Panc1 (cell line): ENCODE measurements at regions not wholly inside any gene's neighbourhood (a gene's known extent, or its start where the extent isn't known, plus 50 kb on each side); places are given as distances from the start of the nearest gene placed in this dataset.

ENCODE experiments used
- ATAC-seq: fragments of 200-7000 bp; cut with Tn5 transposase; 2 replicates; pipeline ENCODE4 v1.9.1; 2020; ENCODE audit warnings: mild to moderate bottlenecking, moderate library complexity
- BruUV-seq: library from RNA; stranded (reverse); fragments of 400-500 nt; replicated peaks from 2 replicates; lab custom pipeline; 2021; lab: Mats Ljungman, UMichigan
- CTCF ChIA-PET: fragments of 300-600 bp; sonication (Branson Sonifier 250); formaldehyde crosslinking; loops from one replicate; lab custom pipeline; 2022; ENCODE audit warnings: antibody characterized with exemption; lab: Charles Lee
- POLR2A ChIA-PET: fragments of 300-600 bp; sonication (Branson Sonifier 250); formaldehyde crosslinking; loops from one replicate; lab custom pipeline; 2022; ENCODE audit warnings: antibody characterized with exemption; lab: Charles Lee
- DNase-seq: peaks from one replicate; pipeline ENCODE4 v3.0.0-alpha.2; 2010; ENCODE audit warnings: low read depth, low spot score
- H3K27ac ChIP-seq: 2 replicates; pipeline ENCODE4 v1.5.1; 2011; ENCODE audit warnings: mild to moderate bottlenecking, low read length, inconsistent platforms
- H3K27me3 ChIP-seq: fragments of 200-500 bp; sonication (Bioruptor generic); 2 replicates; pipeline ENCODE4 v1.6.0; 2014; ENCODE audit warnings: low read length, inconsistent platforms; ENCODE audit not compliant: control insufficient read depth, insufficient read depth
- H3K36me3 ChIP-seq: fragments of 200-500 bp; sonication (Bioruptor generic); 2 replicates; pipeline ENCODE4 v1.5.1; 2014; ENCODE audit warnings: inconsistent platforms, mild to moderate bottlenecking, low read length, moderate library complexity; ENCODE audit not compliant: control insufficient read depth, insufficient read depth
- H3K4me1 ChIP-seq: 2 replicates; pipeline ENCODE4 v1.5.1; 2011; ENCODE audit warnings: inconsistent platforms, mild to moderate bottlenecking, low read length, moderate library complexity; ENCODE audit not compliant: control insufficient read depth, insufficient read depth
- H3K4me3 ChIP-seq, 2 experiments: 2 replicates each; pipeline ENCODE4 v1.5.1; 2011 to 2012; ENCODE audit warnings: low read depth in 2 of 2, low read length in 2 of 2, mild to moderate bottlenecking in 2 of 2, inconsistent platforms in 1 of 2, moderate library complexity in 1 of 2
- H3K9me3 ChIP-seq: fragments of 200-500 bp; sonication (Bioruptor generic); 2 replicates; pipeline ENCODE4 v1.5.1; 2014; ENCODE audit warnings: low read depth, mild to moderate bottlenecking, inconsistent platforms, low read length, moderate library complexity; ENCODE audit not compliant: control insufficient read depth, insufficient read depth
- POLR2AphosphoS5 ChIP-seq: IDR thresholded peaks from 2 replicates; pipeline ENCODE4 v1.6.1; 2012; ENCODE audit warnings: mild to moderate bottlenecking, low read depth, low read length, moderate library complexity
- SIN3A ChIP-seq: IDR thresholded peaks from 2 replicates; pipeline ENCODE4 v1.6.1; 2012; ENCODE audit warnings: low read depth, mild to moderate bottlenecking, low read length, moderate library complexity, borderline replicate concordance; ENCODE audit not compliant: insufficient read depth
- TCF7L2 ChIP-seq: IDR thresholded peaks from 2 replicates; pipeline ENCODE4 v1.6.1; 2011; ENCODE audit warnings: mild to moderate bottlenecking, low read depth, low read length, inconsistent platforms
- in situ Hi-C: cut with HindIII; loops from 2 replicates; pipeline ENCODE4 v1.10.0; 2016; ENCODE audit warnings: low sequenced_read_pairs, low pct_unique_long_range_greater_than_20kb
- intact Hi-C: fragments of 100-400 bp; cut with micrococcal nuclease; formaldehyde crosslinking; loops from one replicate; pipeline ENCODE4 v1.10.0; 2022; ENCODE audit not compliant: unreplicated experiment
- TF ChIP-seq, protein P1 (sequence below), 2 experiments: IDR thresholded peaks; 2 replicates each; pipeline ENCODE4 v1.6.1; 2011 to 2012; ENCODE audit warnings: low read depth in 2 of 2, control low read depth in 1 of 2, low read length in 1 of 2, mild to moderate bottlenecking in 1 of 2, moderate library complexity in 1 of 2; ENCODE audit not compliant: insufficient read depth in 1 of 2
- TF ChIP-seq, protein P2 (sequence below): fragments of 450-650 bp; IDR thresholded peaks from 2 replicates; pipeline ENCODE4 v1.5.1; 2017; ENCODE audit warnings: mild to moderate bottlenecking

DNA sequence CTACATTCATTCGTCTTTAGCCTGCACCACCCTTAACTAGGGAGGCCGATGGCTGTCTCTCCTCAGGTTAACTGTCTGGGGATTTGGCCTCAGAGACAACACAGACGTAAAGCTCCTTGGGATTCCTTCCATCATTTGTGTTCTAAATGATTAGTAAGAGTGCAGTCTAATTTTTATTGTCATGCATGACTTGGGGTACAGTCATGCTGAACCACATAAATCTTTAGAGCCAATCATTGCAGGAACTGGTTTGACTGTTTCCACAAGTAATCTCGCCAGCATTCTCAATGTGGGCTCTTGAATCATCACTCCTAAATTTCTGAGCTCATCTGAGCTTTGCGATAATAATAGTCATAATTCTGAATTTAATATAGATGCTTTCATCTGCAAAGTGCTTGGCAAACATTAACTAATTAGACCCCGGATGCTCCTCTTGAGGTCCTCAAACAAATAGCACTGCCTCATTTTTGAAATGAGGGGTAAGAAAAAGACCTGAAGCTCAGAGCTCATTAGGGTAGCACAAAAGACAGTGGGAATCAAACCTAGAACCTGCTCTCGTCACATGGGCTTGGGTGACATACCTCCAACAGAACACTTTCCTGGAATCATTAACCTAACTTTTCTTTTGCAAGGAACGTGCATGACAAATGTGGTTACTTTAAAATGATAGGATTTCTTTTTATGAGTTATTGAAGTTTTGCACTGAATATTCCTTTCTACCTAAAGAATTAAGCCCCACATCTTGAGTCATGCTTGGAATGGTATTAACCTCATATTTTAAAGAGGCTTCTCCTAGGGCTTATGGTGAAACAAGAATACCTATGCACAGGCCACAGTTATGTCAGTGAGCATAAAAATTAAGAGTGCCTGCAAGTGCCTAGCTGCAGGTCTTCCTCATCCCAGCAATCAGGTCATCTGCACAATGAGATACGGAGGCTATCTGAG is 118.9 kb upstream of the NRP1 start:
- CTCF ChIA-PET: no interaction called here

DNA sequence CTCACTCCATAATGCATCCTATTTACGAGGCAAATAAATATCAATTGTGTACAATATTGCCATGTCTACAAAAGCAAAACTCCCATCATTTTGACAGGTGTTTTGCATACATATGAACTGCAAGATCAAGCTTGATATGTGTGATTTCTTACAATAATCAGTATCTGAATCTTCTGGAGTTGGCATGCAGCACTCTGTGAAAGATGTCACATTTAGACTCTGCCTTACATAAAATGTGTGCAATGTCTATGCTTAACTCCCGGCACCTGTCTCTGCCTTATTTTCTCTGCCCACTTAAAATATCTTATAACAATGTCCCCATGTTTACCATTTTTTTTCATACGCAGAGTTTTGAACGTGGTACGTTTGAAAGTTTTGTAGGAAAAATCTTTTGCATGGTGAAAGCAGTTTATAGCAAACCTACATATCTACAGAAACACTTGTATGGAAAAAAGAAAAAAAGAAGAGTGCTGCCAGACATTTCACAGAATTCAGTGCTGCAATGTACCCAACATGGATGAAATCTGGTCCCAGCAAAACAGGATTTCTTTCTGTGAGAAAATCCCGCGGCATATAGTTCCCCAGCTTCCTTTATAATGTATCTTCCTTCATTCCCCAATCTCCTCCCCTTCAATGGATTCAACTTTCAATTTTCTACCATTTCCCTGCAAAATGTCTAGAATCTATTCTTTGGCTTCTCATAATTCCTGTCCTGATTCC is 114.1 kb upstream of the NRP1 start:
- no peaks in the 10 kb centered on the region for H3K36me3 ChIP-seq
- ATAC-seq (no peak), DNase-seq (no peak)
- TF ChIP-seq POLR2AphosphoS5 (no peak), TCF7L2 (no peak), SIN3A (no peak)
- TF ChIP-seq, protein P1, sequence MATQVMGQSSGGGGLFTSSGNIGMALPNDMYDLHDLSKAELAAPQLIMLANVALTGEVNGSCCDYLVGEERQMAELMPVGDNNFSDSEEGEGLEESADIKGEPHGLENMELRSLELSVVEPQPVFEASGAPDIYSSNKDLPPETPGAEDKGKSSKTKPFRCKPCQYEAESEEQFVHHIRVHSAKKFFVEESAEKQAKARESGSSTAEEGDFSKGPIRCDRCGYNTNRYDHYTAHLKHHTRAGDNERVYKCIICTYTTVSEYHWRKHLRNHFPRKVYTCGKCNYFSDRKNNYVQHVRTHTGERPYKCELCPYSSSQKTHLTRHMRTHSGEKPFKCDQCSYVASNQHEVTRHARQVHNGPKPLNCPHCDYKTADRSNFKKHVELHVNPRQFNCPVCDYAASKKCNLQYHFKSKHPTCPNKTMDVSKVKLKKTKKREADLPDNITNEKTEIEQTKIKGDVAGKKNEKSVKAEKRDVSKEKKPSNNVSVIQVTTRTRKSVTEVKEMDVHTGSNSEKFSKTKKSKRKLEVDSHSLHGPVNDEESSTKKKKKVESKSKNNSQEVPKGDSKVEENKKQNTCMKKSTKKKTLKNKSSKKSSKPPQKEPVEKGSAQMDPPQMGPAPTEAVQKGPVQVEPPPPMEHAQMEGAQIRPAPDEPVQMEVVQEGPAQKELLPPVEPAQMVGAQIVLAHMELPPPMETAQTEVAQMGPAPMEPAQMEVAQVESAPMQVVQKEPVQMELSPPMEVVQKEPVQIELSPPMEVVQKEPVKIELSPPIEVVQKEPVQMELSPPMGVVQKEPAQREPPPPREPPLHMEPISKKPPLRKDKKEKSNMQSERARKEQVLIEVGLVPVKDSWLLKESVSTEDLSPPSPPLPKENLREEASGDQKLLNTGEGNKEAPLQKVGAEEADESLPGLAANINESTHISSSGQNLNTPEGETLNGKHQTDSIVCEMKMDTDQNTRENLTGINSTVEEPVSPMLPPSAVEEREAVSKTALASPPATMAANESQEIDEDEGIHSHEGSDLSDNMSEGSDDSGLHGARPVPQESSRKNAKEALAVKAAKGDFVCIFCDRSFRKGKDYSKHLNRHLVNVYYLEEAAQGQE (IDR thresholded peaks at IDR 0.05; ENCODE audit: insufficient read depth in 1 of 2, low read depth in 2 of 2, low read length in 1 of 2): no peak
- TF ChIP-seq, protein P2, sequence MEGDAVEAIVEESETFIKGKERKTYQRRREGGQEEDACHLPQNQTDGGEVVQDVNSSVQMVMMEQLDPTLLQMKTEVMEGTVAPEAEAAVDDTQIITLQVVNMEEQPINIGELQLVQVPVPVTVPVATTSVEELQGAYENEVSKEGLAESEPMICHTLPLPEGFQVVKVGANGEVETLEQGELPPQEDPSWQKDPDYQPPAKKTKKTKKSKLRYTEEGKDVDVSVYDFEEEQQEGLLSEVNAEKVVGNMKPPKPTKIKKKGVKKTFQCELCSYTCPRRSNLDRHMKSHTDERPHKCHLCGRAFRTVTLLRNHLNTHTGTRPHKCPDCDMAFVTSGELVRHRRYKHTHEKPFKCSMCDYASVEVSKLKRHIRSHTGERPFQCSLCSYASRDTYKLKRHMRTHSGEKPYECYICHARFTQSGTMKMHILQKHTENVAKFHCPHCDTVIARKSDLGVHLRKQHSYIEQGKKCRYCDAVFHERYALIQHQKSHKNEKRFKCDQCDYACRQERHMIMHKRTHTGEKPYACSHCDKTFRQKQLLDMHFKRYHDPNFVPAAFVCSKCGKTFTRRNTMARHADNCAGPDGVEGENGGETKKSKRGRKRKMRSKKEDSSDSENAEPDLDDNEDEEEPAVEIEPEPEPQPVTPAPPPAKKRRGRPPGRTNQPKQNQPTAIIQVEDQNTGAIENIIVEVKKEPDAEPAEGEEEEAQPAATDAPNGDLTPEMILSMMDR: no peak
- no peaks in the 10 kb centered on the region for H3K4me1 ChIP-seq
- no TSS peak for BruUV-seq
- ChIA-PET POLR2A (no interaction called here), CTCF (no interaction called here)
- in situ Hi-C loops (no loop called here), intact Hi-C loops (no loop called here)
- no peak overlapping the region for H3K27ac ChIP-seq
- H3K9me3 ChIP-seq: peaks cover 5% of the 10 kb centered on the region; the same call in 1 of the 2 replicates
- H3K27me3 ChIP-seq: no peaks in the 10 kb centered on the region
- no peak overlapping the region for H3K4me3 ChIP-seq

More for the DNA sequence above, 118.9 kb upstream of the NRP1 start:
- POLR2A ChIA-PET: no interaction called here
- BruUV-seq: no TSS peak
- no peak for ATAC-seq
- no peaks in the 10 kb centered on the region for H3K4me1 ChIP-seq
- H3K36me3 ChIP-seq: no peaks in the 10 kb centered on the region
- no peak overlapping the region for H3K4me3 ChIP-seq
- in situ Hi-C loops (no loop called here), intact Hi-C loops (no loop called here)
- H3K27ac ChIP-seq: no peak overlapping the region
- peaks cover 5% of the 10 kb centered on the region; the same call in 1 of the 2 replicates for H3K9me3 ChIP-seq
- H3K27me3 ChIP-seq: no peaks in the 10 kb centered on the region
- DNase-seq: no peak
- TF ChIP-seq, protein P1 (IDR thresholded peaks at IDR 0.05; ENCODE audit: insufficient read depth in 1 of 2, low read depth in 2 of 2, low read length in 1 of 2): no peak
- TF ChIP-seq POLR2AphosphoS5: no peak
- TF ChIP-seq, protein P2: no peak
- TF ChIP-seq TCF7L2: no peak
- no peak for TF ChIP-seq SIN3A
